SK-N-SH (cell line): ENCODE measurements at regions not wholly inside any gene's neighbourhood (a gene's known extent, or its start where the extent isn't known, plus 50 kb on each side); places are given as distances from the start of the nearest gene placed in this dataset.

ENCODE experiments used
- CTCF ChIA-PET: fragments of 300-600, 350-600 bp; formaldehyde crosslinking; extraction: SDS; loops from one replicate; lab custom pipeline; 2021; lab: Yijun Ruan, JAX
- POLR2A ChIA-PET: fragments of 350-600 bp; sonication (Branson Sonifier 250); formaldehyde crosslinking; extraction: SDS; loops from one replicate; lab custom pipeline; 2020; ENCODE audit warnings: antibody characterized with exemption, inconsistent platforms; lab: Yijun Ruan, JAX
- DNase-seq: peaks from one replicate; pipeline ENCODE4 v3.0.0; 2012
- H2AFZ ChIP-seq: fragments of 200-600 bp; sonication (generic); 2 replicates; pipeline ENCODE4 v1.8.1; 2016; ENCODE audit warnings: antibody characterized with exemption, mild to moderate bottlenecking, low read depth
- H3F3A ChIP-seq: fragments of 200-600 bp; sonication (generic); replicated peaks from 2 replicates; pipeline ENCODE3; 2016; ENCODE audit warnings: antibody characterized with exemption, mild to moderate bottlenecking; ENCODE audit not compliant: insufficient read depth
- H3K27ac ChIP-seq, 2 experiments: fragments of 200-500 bp in 1 of 2; fragments of 200-600 bp in 1 of 2; sonication (Bioruptor generic) in 1 of 2; sonication (generic), shearing (Covaris generic) in 1 of 2; 2 replicates each; pipeline versions ENCODE4 v1.5.1 to v1.6.1; 2014 to 2016; ENCODE audit warnings: low read depth in 2 of 2, inconsistent platforms in 1 of 2, low read length in 1 of 2, mild to moderate bottlenecking in 1 of 2, mixed read lengths in 1 of 2
- H3K27me3 ChIP-seq: fragments of 200-600 bp; sonication (generic), shearing (Covaris generic); 2 replicates; pipeline ENCODE4 v1.6.1; 2016; ENCODE audit warnings: mixed run types; ENCODE audit not compliant: insufficient read depth
- H3K36me3 ChIP-seq, 2 experiments: fragments of 200-500 bp in 1 of 2; fragments of 200-600 bp in 1 of 2; sonication (Bioruptor generic) in 1 of 2; sonication (generic) in 1 of 2; replicated peaks in 1 of 2; 2 replicates each; pipeline versions ENCODE3 to v1.5.1; 2014 to 2016; ENCODE audit warnings: low read length in 1 of 2, mild to moderate bottlenecking in 1 of 2; ENCODE audit not compliant: insufficient read depth in 2 of 2, control insufficient read depth in 1 of 2
- H3K4me1 ChIP-seq, 2 experiments: fragments of 200-500 bp in 1 of 2; fragments of 200-600 bp in 1 of 2; sonication (Bioruptor generic) in 1 of 2; sonication (generic), shearing (Covaris generic) in 1 of 2; 2 replicates each; pipeline versions ENCODE4 v1.5.1 to v1.6.1; 2014 to 2016; ENCODE audit warnings: low read depth in 1 of 2, low read length in 1 of 2, mixed run types in 1 of 2; ENCODE audit not compliant: insufficient read depth in 2 of 2, control insufficient read depth in 1 of 2
- H3K4me2 ChIP-seq: fragments of 200-600 bp; sonication (generic), shearing (Covaris generic); 2 replicates; pipeline ENCODE4 v1.6.1; 2017; ENCODE audit warnings: mixed run types
- H3K4me3 ChIP-seq, 2 experiments: fragments of 200-500 bp in 1 of 2; fragments of 200-600 bp in 1 of 2; sonication (Bioruptor generic) in 1 of 2; sonication (generic), shearing (Covaris generic) in 1 of 2; 2 replicates each; pipeline versions ENCODE4 v1.5.1 to v1.8.1; 2014 to 2016; ENCODE audit warnings: low read depth in 2 of 2, inconsistent platforms in 1 of 2, low read length in 1 of 2, mild to moderate bottlenecking in 1 of 2, mixed read lengths in 1 of 2, moderate library complexity in 1 of 2
- H3K79me2 ChIP-seq: fragments of 200-600 bp; sonication (generic); 2 replicates; pipeline ENCODE4 v1.8.1; 2017; ENCODE audit warnings: mild to moderate bottlenecking; ENCODE audit not compliant: insufficient read depth
- H3K9ac ChIP-seq: fragments of 200-600 bp; sonication (generic); 2 replicates; pipeline ENCODE4 v1.6.1; 2017; ENCODE audit warnings: mixed run types
- H3K9me2 ChIP-seq: fragments of 200-600 bp; sonication (generic); 2 replicates; pipeline ENCODE4 v1.6.1; 2017; ENCODE audit warnings: mixed run types
- H3K9me3 ChIP-seq: fragments of 200-600 bp; sonication (generic); 2 replicates; pipeline ENCODE4 v1.6.1; 2017; ENCODE audit warnings: mixed run types, mild to moderate bottlenecking, moderate library complexity
- H4K20me1 ChIP-seq: fragments of 200-600 bp; sonication (generic); 2 replicates; pipeline ENCODE4 v1.6.1; 2017; ENCODE audit warnings: mild to moderate bottlenecking, mixed run types; ENCODE audit not compliant: insufficient read depth
- CTCF ChIP-seq: fragments of 200-600 bp; sonication (generic); IDR thresholded peaks from 2 replicates; pipeline ENCODE4 v1.6.1; 2017; ENCODE audit warnings: antibody characterized with exemption, mild to moderate bottlenecking, moderate library complexity
- EP300 ChIP-seq, 2 experiments: IDR thresholded peaks; 2 replicates each; pipeline versions ENCODE4 v1.4.0 to v1.6.1; 2012; ENCODE audit warnings: borderline replicate concordance in 1 of 2, low read depth in 1 of 2, low read length in 1 of 2
- FOSL2 ChIP-seq: IDR thresholded peaks from 2 replicates; pipeline ENCODE4 v1.4.0; 2012; ENCODE audit warnings: low read depth, mild to moderate bottlenecking, moderate library complexity, borderline replicate concordance
- GABPA ChIP-seq: IDR thresholded peaks from 2 replicates; pipeline ENCODE4 v1.4.0; 2012; ENCODE audit warnings: low read depth, mild to moderate bottlenecking
- JUND ChIP-seq: IDR thresholded peaks from 2 replicates; pipeline ENCODE4 v1.4.0; 2012
- MEF2A ChIP-seq: IDR thresholded peaks from 2 replicates; pipeline ENCODE4 v1.4.0; 2012; ENCODE audit warnings: low read depth, borderline replicate concordance
- NRF1 ChIP-seq: IDR thresholded peaks from 2 replicates; pipeline ENCODE4 v1.6.1; 2012; ENCODE audit warnings: low read depth, mild to moderate bottlenecking, low read length
- RAD21 ChIP-seq: IDR thresholded peaks from 2 replicates; pipeline ENCODE4 v1.6.1; 2012; ENCODE audit warnings: mild to moderate bottlenecking, low read length
- SIN3A ChIP-seq: IDR thresholded peaks from 2 replicates; pipeline ENCODE4 v1.6.1; 2012; ENCODE audit warnings: low read depth, mild to moderate bottlenecking, low read length, moderate library complexity, borderline replicate concordance
- SMC3 ChIP-seq: IDR thresholded peaks from 2 replicates; pipeline ENCODE4 v1.6.1; 2012; ENCODE audit warnings: low read depth, low read length, improper control_type of control experiment
- TEAD4 ChIP-seq: IDR thresholded peaks from 2 replicates; pipeline ENCODE4 v1.4.0; 2012; ENCODE audit warnings: mild to moderate bottlenecking, borderline replicate concordance; ENCODE audit not compliant: insufficient read depth
- USF1 ChIP-seq: IDR thresholded peaks from 2 replicates; pipeline ENCODE4 v1.4.0; 2012; ENCODE audit warnings: low read depth, borderline replicate concordance
- USF2 ChIP-seq: fragments of 150-350 bp; IDR thresholded peaks from 2 replicates; pipeline ENCODE4 v1.6.1; 2017; ENCODE audit warnings: antibody characterized with exemption, low read length, low read depth, borderline replicate concordance
- YY1 ChIP-seq: IDR thresholded peaks from 2 replicates; pipeline ENCODE4 v1.4.0; 2012; ENCODE audit warnings: low read depth, mild to moderate bottlenecking
- ZBTB33 ChIP-seq: IDR thresholded peaks from 2 replicates; pipeline ENCODE4 v1.4.0; 2012; ENCODE audit warnings: low read depth, borderline replicate concordance
- WGBS: methylation state at CpG from one replicate; pipeline ENCODE4 v1.1.6; 2017; ENCODE audit warnings: low lambda C conversion rate; 5-methylcytosine and 5-hydroxymethylcytosine counted together

- no peak for DNase-seq
- WGBS, result 41% methylated on average over 3 of the region's 3 CpGs
- no peaks in the 10 kb centered on the region for H4K20me1 ChIP-seq
- H3K9me2 ChIP-seq, result no peaks in the 10 kb centered on the region
- no peaks in the 10 kb centered on the region for H3K27me3 ChIP-seq
- TF ChIP-seq CTCF (no peak), EP300 (IDR thresholded peaks at IDR 0.05; ENCODE audit: borderline replicate concordance in 1 of 2, low read depth in 1 of 2, low read length in 1 of 2) (no peak), USF2 (no peak), RAD21 (no peak), MEF2A (no peak), JUND (no peak), FOSL2 (no peak), NRF1 (no peak), ZBTB33 (no peak), SIN3A (no peak), TEAD4 (no peak), YY1 (no peak), USF1 (no peak), SMC3 (no peak), GABPA (no peak)
- no peak overlapping the region for H3K9ac ChIP-seq
- no peak overlapping the region for H3K27ac ChIP-seq
- no peaks in the 10 kb centered on the region for H3K36me3 ChIP-seq
- H3K79me2 ChIP-seq, result no peaks in the 10 kb centered on the region
- H3F3A ChIP-seq, result no peaks in the 10 kb centered on the region
- H3K4me1 ChIP-seq, result no peaks in the 10 kb centered on the region
- no peak overlapping the region for H3K4me3 ChIP-seq
- CTCF ChIA-PET, result no interaction called here
- no peaks in the 10 kb centered on the region for H3K9me3 ChIP-seq
- POLR2A ChIA-PET, result no interaction called here
- H3K4me2 ChIP-seq, result no peak overlapping the region
- H2AFZ ChIP-seq, result no peak overlapping the region
Measured at GRCh38 chr15:46956456-46956855, 760.8 kb upstream of the SEMA6D start.
